GM18511 (cell line): ENCODE measurements at regions not wholly inside any gene's neighbourhood (a gene's known extent, or its start where the extent isn't known, plus 50 kb on each side); places are given as distances from the start of the nearest gene placed in this dataset.
"Not testable (repeated sequence)": the region's sequence is repeated elsewhere in the genome, so short reads cannot be mapped to it uniquely, and the experiment has no call there.

Experiments used
- ATAC-seq: cut with Tn5 transposase; IDR thresholded peaks from one replicate; pipeline ENCODE4 v1.9.1; 2021; ENCODE audit warnings: mild to moderate bottlenecking, moderate library complexity; ENCODE audit not compliant: unreplicated experiment

DNA sequence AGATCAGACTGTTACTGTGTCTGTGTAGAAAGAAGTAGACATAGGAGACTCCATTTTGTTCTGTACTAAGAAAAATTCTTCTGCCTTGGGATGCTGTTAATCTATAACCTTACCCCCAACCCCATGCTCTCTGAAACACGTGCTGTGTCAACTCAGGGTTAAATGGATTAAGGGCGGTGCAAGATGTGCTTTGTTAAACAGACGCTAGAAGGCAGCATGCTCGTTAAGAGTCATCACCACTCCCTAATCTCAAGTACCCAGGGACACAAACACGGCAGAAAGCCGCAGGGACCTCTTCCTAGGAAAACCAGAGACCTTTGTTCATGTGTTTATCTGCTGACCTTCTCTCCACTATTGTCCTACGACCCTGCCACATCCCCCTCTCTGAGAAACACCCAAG lies 137.0 kb upstream of the PROKR2 start:
- ATAC-seq = not testable (repeated sequence)

DNA sequence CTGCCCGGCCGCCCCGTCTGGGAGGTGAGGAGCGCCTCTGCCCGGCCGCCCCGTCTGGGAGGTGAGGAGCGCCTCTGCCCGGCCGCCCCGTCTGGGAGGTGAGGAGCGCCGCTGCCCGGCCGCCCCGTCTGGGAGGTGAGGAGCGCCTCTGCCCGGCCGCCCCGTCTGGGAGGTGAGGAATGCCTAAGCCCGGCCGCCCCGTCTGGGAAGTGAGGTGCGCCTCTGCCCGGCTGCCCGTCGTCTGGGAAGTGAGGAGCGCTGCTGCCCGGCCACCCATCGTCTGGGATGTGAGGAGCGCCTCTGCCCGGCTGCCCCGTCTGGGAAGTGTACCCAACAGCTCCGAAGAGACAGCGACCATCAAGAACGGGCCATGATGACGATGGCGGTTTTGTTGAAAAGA lies 136.6 kb upstream of the PROKR2 start:
- ATAC-seq = not testable (repeated sequence)

DNA sequence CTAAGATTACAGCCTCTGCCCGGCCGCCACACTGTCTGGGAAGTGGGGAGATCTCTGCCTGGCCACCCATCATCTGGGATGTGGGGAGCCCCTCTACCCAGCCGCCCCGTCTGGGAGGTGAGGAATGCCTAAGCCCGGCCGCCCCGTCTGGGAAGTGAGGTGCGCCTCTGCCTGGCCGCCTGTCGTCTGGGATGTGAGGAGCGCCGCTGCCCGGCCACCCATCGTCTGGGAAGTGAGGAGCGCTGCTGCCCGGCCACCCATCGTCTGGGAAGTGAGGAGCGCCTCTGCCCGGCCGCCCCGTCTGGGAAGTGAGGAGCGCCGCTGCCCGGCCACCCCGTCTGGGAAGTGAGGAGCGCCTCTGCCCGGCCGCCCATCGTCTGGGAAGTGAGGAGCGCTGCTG lies 135.9 kb upstream of the PROKR2 start:
- not testable (repeated sequence) for ATAC-seq

DNA sequence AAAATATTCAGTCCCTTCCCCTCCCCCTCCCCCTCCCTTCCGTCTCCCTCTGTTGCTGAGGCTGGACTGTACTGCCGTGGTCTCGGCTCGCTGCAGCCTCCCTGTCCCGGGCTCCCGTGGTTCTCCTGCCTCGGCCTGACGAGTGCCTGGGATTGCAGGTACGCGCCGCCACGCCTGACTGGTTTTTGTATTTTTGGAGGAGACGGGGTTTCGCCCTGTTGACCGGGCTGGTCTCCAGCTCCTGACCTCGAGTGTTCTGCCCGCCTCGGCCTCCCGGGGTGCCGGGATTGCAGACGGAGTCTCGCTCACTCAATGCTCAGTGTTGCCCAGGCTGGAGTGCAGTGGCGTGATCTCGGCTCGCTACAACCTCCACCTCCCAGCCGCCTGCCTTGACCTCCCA lies 135.5 kb upstream of the PROKR2 start:
- not testable (repeated sequence) for ATAC-seq

DNA sequence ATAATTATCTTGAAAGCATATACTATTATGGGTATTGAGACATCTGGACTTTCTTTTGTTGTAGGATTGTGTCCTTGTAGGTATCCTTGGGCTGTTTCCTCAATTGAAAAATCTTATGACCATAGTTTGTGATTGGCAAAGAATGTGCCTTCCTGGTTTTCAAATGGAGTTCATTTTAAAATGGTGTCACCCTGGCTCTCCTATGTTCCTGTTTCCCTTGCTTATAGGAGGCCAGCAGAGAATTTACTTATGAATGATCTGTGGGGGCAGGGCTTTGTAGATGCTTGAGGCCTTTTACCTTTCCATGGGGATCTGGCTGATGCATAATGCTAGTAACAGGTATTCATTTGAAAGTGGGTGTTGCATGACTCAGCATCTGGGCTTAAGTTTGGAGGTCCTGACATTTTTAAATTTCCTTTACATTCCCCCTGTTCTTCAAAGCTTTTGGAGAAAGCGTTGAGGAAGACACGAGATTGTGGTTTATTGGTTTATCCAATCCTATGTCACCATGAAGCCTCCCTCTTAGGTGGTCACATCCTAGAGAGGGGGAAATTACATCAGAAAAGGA lies 135.0 kb upstream of the PROKR2 start:
- ATAC-seq = no peak

DNA sequence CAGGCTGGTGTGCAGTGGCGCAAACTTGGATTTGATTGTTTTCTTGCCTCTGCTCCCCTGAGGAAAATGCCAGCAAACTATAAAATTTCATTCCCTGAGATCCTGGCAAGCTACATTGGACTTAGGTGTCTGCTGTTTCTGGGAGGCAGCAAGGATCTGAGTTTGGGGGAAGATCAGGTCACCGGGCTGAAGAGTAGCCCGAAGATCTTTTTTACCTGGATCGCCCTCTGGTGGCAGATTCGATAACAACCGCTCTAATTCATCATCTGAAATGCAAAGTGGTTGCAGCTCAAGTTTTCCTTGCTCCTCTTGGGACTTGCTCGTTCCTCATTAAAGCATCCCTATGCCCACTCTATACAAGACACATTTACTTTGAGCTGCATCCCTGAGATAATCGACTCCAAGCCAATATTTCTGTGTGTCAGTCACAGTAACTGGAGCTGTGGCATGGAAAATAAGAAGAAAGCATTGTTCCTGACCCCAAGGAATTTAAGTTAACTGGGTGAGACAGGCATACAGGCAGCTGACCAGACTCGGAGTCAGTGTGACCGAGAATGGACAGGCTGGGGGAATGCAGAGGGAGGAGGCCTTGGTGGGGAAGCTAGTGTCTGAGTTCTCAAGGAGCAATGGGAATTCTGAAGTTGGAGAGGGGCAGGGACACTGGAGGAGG lies 131.8 kb upstream of the PROKR2 start:
- no peak for ATAC-seq

DNA sequence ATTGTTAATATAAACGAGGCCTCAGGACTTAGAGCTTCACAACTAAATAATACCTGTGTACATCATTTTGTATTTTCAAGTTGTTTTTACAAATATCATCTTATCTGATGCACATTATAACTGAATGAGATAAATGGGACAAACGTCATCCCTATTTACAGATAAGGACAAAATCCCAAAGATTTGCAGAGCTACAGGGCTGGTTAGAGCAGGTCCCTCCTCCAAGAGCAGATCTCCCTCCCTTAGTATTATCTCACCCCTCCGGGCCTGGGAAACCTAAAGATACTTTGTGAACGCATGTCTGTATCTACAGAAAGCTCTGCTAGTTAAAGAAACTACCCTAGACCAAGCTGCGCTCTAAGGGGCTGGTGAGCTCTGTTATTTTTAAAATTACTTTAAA lies 130.4 kb upstream of the PROKR2 start:
- ATAC-seq = no peak

DNA sequence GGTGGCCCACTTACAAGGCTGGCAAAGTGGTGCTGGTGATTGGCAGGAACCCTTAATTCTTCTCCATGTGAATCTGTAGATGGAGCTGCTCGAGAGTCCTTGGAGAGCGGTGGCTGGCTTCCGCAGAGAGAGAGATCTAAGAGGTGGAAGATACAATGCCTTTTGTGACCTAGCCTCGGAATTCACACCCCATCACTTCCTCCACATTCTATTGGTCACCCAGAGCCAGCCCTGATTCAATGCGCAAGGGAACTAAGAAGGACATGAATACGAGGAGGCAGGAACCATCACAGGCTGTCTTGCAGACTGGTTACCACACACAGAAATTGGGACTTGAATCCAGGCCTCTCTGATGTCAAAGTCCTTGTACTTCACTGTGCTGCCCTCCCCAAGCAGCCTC lies 128.9 kb upstream of the PROKR2 start:
- ATAC-seq = no peak

DNA sequence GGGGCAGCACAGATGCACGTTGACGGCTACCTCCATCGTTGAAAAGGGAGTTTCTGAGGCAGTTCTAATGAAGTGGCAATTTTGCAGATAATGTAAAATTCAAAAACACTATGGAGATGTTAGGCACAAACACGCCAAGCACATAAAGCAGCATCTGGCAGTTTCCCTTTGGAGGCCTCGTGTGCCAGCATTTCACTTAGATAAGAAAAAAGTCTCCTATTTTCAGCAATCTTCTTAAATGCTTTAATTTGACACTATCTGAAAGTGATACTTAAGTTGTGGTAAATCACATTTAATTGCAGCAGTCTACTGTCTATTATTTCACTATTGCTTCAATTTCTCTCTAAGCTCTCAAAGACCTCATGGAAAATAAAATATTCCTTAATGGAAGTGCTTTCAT lies 125.3 kb upstream of the PROKR2 start:
- no peak for ATAC-seq

DNA sequence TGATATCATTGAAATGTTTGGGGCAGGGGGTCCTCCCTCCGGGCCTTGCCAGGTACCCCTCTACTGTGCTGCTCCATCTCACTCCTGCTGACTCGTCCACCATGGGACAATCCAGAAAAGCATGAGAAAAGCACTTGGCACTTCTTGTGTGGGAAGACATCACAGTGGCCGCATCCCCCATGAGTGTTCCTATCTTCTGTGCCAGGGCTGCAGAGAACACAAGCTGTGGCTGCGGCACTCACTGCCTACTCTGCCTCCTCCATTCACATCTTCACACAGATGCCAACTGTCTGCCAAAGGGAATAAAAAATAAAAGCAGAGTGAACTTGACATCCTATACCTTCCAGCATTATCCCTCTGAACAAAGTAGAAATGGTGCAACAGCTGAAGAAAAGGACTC lies 117.4 kb upstream of the PROKR2 start:
- no peak for ATAC-seq

DNA sequence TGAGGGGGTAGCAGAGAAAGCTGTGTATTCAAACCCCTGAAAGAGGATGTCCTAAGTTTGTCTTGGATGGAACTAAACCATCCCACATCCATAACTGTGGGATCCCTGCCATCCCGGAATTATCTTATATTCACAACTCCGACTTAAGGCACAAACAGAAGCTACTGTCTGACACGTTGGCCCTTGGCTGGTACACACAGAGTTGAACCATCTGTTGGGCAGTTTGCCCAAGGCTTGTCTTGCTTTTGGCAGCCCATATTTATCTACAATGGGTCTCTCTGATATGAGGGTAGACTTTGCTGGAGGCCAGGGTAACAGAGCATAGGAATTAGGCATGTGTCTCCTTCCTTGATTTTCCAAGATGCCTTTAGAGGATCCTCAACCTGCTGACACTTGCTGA lies 116.6 kb upstream of the PROKR2 start:
- no peak for ATAC-seq

DNA sequence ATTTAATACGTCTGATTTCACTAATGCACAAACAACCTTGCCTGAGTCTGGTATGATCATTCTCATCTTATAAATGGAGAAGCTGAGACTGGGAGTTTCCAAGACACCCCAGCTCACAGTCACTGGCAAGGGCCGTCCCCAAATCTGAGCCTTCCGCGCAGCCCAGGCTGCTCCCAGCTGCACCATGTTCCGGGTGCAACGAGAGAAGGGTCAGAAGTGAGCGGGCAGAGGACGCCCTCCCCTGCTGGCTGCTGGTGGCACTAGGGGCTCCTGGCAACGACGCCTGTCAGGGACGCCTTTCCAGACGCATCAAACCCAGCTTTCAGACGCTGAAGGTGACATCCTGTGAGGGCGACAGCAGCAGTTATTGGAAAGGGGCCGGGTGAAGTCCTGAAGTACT lies 115.3 kb upstream of the PROKR2 start:
- no peak for ATAC-seq

DNA sequence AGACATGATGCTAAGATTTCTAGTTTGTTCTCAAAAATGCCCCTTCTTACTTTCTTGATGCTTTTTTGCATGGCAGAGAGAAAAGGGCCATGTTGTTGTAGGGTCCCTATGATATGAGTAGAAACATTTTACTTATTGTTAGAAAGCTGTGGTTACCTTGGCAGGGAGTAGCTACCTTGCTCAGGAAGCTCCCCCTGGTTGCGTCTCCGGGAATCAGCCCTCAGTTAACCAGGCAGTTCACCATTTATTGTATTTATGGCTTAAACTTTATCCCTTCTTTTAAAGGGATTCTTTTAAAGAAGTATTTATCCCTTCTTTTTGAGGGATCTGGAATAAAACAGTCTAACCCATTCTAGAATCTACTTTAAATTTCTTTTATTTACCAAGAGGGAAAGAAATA lies 113.9 kb upstream of the PROKR2 start:
- ATAC-seq = no peak

DNA sequence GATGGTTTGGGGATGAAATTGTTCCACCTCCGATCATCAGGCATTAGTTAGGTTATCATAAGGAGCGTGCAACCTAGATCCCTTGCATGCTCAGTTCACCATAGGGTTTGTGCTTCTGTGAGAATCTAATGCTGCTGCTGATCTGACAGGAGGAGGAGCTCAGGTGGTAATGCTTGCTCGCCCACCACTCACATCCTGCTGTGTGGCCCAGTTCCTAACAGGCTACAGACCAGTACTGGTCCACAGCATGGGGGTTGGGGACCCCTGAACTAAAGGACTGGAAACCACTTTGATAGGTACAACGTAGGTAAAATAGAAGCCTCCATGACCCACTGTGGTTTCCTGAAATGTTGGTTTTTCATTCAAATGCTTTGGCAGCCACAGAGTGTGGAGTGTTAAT lies 109.3 kb upstream of the PROKR2 start:
- ATAC-seq = no peak

DNA sequence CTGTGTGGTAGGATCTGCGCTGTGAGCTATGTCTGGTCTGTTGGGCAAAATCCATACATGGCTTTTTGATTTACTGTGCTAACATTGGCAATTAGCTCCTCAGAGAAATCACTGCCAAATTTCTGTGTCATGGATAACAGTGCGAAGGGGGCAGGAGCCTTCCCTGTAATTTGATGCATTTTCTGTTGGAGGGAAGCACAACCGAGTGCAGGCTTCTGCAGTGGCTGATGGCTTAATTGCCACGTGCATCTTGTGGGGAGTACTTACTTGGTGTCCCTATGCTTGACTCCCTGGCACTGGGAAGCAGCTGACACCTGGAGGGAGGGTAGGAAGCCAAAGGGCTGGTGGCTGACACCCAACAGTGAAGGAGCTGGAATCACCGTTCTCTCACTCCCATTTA lies 99.3 kb upstream of the PROKR2 start:
- no peak for ATAC-seq

DNA sequence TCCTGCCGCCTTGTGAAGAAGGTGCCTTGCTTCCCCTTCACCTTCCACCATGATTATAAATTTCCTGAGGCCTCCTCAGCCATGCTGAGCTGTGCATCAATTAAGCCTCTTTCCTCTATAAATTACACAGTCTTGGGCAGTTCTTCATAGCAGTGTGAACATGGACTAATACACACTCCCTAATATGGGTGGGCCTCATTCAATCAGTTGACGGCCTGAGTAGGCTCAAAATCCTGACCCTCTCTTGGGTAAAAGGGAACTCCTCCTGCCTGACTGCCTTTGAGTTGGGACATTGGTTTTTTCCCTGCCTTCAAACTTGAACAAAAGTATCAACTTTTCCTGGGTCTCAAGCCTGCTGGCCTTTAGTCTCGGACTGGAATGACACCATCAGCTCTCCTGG lies 96.6 kb upstream of the PROKR2 start:
- ATAC-seq = no peak

DNA sequence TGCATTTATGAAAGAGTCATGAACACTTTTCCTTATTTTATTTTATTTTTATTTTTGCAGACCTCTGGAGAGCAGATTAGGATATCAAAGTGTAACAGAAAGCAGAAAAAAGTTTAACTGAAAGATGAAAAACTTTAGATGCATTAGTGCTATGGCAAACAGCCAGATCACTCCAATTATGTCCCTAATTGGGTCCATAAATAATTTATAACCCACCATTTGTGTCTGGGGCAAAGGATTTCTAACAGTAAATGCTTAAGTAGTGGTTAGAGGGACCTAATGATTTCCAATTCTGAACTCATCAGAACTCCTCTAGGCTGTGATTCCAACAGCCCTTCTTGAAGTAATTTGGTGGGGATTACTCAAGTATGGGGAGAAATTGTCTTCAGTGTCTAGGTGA lies 93.7 kb upstream of the PROKR2 start:
- ATAC-seq = no peak

DNA sequence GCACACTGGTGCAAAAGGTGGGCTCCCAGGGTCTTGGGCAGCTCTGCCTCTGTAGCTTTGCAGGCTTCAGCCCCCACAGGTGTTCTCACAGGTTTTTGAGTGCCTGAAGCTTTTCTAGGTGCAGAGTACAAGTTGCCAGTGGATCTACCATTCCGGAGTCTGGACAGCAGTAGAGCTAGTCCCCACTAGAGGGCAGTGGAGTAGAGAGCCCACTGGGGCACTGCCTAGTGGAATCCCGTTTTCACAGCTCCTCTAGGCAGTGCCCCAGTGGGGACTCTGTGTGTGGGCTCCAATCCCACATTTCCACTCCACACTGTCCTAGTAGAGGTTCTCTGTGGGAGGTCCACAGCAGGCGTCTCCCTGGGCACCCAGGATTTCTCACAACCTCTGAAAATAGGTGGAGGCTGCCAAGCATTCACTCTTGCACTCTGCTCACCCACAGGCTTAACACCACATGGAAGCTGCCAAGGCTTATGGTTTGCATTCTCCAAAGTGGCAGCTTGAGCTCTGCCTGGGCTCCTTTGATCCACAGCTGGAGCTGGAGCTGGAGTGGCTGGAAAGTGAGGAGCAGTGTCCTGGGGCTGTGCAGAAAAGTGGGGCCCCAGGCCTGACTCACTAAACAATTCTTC lies 86.3 kb upstream of the PROKR2 start:
- ATAC-seq = peak; percentile 84

DNA sequence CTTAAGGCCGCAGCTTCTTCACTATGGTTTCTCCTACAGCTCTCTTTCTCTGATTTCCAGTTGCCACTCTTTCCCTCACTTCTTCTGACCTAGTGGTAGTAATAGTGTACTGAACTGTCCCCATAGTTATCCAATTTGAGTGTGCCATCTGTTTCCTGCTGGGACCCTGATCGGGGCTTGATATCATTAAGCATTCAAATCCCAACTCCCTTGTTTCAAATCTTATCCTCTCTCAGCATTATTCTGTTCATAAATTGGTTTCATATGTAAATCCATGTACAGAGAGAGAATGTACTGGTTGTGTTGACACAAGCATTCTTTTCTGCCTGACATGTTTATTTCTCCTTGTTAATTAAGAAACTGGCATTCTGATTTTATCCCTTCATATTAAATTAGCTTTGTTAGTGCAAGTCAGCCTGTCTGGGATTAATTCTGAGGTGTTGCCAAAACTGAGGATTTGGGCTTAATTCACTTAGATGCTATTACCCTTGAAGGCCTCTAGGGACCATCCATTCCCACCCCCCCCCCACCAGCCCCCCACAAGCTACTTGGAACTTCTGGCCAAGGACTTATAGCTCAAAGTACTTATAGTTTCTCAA lies 84.6 kb upstream of the PROKR2 start:
- ATAC-seq = no peak

DNA sequence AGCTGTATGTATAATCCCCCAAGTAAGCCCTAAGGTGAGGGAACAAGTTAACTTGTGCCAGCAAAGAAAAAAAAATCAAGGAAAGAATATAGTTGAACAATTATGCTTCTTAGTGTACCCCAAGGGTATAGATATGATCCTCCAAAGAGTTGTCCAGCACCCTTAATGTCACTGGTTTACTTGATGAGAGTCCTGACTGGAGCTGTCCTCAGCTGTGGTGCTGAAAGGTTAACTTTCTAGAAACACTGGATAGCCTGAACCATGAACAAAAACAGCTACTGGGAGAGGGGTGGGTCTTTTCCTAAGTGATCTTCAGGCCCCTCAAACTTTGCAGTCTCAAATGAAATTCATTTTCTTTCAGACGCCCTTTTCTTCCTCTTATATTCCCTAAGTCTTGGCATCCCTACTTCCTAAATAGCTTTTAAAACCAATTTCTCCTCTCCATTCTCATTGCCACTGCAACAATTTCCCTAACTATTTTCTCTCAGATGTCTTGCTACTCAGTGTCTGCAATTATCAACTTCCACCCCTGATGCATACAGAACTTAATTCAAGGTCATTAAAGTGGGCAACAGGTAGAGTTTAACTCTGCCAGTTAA lies 83.5 kb upstream of the PROKR2 start:
- ATAC-seq = no peak

DNA sequence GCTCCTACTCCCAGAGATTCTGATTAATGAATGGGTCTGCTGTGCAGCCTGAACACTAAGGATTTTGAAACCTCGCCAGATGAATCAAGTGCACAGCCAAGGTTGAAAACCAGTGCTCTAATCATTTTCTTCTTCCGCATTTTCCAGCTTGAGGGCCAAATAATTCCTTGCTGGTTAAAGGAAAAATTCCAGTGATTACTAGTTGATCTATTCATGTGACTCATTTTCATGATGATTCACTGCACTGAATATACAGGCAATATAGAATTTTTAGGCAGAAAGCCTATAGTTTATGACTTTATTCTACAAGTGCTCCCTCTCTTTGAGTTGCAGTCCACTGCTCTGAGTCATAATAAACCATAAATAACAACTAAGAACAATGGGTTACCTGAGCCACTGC lies 80.6 kb upstream of the PROKR2 start:
- no peak for ATAC-seq
